ENCODE measurements at regions not wholly inside any gene's neighbourhood (a gene's known extent, or its start where the extent isn't known, plus 50 kb on each side); places are given as distances from the start of the nearest gene placed in this dataset.
"Not testable (repeated sequence)": the region's sequence is repeated elsewhere in the genome, so short reads cannot be mapped to it uniquely, and the experiment has no call there.

- not testable (repeated sequence) for DNase-seq
Observed at GRCh38 chr20:25774711-25775110, 78.1 kb upstream of the ZNF337 start.

DNA sequence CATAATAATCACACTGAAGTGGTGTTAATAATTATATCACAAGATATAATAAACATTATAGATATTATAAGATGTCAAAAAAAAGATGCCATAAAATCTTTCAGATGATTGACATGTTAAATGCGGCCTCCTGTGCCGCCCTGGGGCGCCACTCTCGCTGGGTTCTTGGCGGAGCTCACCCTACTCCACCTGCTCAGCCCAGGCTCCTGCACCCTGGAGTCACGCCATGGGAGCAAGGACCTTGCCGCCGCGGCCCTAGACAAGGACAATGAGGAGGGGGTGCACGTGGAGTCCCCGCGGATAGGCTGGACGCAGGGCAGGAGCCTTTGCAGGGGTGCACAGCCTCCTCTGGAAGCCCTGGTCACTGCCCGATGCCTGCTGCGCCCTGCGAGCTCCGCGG is 77.5 kb upstream of the ZNF337 start:
- not testable (repeated sequence) for DNase-seq

GRCh38 chr20:25772437-25772836 is 75.8 kb upstream of the ZNF337 start:
- DNase-seq, result not testable (repeated sequence)

- DNase-seq, result not testable (repeated sequence)
Observed at GRCh38 chr20:25771818-25772217, 75.2 kb upstream of the ZNF337 start.

GRCh38 chr20:25761596-25761995 is 64.9 kb upstream of the ZNF337 start:
- no peak for DNase-seq

DNA sequence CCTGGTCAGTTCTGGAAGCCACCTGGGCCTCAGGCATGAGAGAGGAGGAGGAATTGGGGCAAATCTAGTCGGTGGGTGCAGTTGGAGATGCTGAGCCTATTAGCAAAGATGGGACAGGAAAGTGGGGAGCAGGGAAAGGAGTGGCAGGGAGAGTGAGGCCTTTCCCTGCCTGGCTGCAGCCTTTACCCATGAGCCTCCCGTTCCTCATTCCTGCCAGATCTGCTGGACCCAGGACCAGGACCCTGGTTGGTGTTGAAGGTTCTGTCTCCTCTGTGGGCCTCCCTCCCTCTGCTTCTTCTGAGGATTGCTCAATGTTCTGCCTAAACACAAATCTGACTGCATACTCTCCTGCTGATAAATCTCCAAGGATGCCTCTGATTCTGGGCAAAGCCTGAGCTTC is 64.4 kb upstream of the ZNF337 start:
- not testable (repeated sequence) for DNase-seq

GRCh38 chr20:25750765-25751696 is 54.4 kb upstream of the ZNF337 start:
- peak; percentile 61 for DNase-seq

DNA sequence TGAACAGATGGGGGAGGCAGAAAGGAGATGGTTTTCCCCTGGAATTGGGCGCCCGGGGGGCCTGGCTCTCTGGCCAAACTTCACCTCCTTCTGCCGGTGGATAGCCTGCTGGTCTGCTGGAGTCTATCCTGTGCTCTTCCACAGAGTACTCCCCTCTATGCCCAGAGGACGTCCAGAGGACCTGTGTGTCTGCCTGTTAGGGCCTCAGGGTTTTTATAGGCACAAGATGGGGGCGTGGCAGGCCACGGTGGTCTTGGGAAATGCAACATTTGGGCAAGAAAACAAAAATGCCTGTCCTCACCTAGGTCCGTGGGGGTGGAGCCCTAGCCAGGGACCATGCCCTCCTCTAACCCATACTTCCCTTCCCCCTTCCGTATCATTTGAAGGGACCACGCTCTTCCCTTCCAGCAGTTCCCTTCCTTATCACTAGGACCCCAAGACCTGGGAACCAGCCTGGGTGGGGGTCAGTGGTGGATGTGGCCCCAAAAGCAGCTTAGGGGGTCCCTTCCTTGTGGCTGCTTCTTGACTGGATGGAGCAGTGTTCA is 53.6 kb upstream of the ZNF337 start:
- DNase-seq, result no peak

DNA sequence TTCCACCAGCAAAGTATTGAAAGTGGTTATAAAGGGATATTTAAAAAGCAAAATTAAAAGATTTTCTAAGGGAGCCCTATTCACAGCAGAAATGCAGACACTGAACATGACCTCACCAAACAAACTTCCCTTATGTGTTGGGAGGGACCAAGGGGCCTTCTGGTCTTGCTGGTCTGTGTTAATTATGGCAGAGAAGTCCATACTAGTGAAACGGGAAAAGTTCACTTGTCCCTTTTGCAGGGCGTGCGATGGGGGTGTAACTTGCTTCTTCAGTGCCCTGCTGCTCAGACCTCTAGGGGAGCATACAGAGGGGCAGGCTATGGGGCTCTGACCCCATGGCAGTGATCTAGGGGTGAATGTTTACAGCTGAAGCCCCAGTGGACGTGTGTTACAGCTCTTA is 53.0 kb upstream of the ZNF337 start:
- DNase-seq, result no peak

Data from fibroblast of skin of abdomen (primary cell).